ENCODE measurements at regions not wholly inside any gene's neighbourhood (a gene's known extent, or its start where the extent isn't known, plus 50 kb on each side); places are given as distances from the start of the nearest gene placed in this dataset.
A peak's percentile ranks its signal among the peaks of the same experiment; 100 is the strongest.
"Not testable (repeated sequence)": the region's sequence is repeated elsewhere in the genome, so short reads cannot be mapped to it uniquely, and the experiment has no call there.

DNA sequence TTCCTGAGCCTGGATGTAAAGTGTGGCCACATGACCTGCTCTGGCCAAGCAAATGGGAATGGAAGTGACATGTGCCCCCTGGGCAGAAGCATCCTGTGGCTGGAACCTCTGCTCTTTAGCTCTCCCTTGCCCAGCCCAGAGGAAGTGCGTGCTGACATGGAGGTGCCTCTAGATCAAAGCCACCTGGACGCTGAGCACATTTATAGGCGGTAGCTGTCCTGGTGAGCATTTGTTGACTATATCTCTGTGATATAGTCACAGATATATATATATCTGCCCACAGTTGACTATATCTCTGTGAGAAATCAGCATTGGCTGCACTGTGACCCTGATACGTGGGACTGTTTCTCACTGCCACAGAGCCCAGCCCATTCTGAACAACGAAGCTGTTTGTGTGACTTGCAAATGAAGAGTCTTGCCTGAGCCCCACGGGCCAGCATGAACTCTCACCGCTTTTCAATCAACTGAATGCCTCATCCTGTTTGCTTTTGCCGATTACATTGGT, 118.8 kb downstream of the C16orf95 start:
- DNase-seq = no peak

DNA sequence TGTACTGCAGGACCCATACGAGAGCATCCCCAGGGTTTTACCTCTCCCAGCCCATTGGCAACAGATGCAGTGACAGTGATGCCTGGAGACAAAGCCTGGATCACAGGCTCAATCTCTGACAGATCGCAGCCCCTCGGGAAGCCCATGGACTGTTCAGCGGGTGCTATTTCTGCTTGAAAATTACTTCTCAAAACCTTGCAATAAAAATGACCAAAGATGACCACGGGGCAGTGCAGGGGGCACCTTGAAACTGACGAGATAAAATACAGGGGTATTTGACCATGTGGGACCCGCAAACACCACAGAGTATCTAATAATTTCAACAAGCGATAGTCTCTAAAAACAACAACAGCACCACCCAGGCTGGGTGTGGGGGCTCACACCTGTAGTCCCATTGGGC, 118.3 kb downstream of the C16orf95 start:
- DNase-seq = no peak

DNA sequence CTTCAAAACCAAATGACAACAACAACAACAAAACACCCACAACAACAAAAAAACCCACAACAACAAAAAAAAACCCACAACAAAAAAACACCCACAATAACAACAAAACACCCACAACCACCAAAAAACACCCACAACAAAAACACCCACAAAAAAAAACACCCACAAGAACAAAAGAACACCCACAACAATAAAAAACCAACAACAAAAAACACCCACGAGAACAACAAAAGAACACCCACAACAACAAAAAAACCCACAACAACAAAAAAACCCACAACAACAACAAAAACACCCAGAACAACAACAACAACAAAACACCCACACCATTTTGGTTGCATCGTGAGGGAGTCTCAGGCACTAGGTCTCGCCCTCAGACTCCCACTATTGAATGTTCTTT, 117.8 kb downstream of the C16orf95 start:
- no peak for DNase-seq

DNA sequence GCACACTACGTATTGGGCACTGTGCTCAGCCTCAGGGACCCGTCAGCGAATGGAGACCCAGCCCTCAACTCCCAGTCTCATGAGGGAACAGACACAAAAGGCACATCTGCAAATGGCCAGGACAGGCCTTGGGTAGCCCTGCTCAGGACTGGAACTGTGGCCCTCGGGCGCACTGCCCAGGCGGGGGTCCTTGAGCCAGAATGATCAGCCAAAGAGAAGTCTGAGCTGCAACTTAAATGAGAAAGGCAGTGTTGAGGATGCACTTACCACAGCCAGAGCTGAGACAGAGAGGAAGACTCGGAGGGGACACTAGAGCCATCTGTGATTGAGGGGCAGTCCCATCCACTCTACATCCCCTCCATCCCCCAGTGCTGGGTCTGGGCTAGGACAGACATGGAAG, 117.3 kb downstream of the C16orf95 start:
- DNase-seq = no peak

DNA sequence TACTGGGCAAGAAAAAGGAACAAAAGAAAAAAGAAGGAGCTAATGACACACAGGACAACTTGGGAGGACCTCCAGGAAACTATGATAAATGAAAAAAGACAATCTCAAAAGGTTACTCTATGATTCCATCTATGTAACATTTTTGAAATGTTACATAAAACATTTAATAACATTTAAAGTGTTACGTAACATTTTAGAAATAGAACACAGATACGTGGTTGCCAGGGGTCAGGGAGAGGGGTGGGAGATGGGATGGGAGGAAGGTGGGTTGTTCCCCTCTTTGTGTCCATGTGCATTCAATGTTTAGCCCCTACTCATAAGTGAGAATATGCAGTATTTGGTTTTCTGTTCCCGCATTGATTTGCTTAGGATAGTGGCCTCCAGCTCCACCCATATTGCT, 116.6 kb downstream of the C16orf95 start:
- no peak for DNase-seq

DNA sequence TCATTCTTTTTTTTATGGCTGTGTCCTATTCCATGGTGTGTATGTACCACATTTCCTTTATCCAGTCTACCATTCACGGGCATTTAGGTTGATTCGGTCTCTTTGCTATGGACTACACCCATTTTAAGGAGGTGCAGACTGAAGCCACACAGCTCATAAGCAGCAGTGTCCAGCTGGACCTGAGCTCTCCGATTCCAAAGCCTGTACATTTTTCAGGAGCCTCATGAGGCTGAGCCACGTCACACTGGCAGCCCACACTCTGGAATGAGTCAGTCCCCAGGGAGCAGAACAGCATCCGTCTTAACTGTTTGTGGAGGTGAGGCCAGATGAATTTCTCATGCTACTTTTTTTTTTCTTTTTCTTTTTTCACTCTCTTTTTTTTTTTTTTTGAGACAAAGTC, 116.1 kb downstream of the C16orf95 start:
- no peak for DNase-seq

DNA sequence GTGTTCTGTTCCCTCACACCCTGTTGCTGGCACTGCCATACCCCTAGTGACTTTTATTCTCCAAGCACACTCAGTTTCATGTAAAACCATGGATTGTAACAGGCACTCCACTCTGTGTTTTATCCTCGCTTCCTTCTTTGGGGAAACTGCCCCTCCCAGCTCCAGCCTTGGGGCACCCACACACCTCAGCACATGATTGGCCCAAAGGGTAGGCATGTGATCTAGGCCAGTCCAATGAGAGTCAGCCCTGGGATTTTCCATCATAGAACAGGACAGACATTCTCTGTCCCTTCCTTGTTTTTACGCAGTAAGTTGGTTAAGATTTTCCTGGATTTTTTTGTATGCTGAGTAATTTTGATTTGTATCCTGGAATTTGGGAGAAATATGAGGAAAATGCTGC, 115.4 kb downstream of the C16orf95 start:
- DNase-seq = no peak

DNA sequence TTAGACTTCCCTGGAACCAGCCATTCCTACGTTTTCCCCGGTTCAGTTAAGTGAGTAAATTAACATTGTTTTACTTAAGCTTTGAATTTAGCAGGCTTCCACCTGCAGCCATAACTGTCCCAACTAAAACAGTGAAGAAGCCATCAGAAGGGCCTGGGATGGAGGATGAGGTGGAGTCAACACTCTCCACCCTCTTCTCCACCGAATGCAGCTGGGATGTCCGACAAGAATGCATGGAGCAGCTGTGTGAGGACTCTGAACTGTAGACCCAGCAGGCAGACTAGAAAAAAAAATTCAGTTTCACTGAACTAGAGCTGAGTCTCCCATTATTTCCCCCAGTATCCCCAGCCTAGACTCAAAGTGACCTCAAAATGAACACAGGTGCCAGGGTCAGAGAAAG, 114.8 kb downstream of the C16orf95 start:
- no peak for DNase-seq

DNA sequence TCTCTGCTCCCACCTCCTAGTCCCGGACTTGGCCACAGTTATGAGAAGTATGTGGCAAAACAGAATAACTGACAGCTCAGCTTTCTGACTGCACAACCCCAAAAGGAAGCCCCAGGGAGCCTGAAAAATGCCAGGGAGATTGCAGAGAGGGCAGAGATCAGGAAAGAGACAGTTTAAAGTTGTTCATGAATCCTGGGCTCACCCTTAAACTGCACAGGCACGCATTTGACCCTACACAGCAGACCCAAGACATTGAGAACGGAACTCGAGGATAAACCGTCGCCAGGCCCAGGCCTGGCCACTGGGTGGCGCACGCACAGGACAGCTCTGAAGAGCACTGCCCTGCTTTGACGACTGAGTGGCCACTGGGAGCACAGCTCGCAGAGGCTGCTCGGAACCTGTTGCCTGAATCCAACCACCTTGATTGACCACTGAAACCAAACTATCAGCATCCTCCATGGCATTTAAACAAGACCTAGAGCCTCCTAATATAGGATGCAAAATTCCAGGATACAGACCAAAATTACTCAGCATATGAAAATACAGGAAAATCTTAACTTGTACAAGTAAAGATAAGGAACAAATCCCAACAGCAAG, 114.0 kb downstream of the C16orf95 start:
- DNase-seq = peak; percentile 26

DNA sequence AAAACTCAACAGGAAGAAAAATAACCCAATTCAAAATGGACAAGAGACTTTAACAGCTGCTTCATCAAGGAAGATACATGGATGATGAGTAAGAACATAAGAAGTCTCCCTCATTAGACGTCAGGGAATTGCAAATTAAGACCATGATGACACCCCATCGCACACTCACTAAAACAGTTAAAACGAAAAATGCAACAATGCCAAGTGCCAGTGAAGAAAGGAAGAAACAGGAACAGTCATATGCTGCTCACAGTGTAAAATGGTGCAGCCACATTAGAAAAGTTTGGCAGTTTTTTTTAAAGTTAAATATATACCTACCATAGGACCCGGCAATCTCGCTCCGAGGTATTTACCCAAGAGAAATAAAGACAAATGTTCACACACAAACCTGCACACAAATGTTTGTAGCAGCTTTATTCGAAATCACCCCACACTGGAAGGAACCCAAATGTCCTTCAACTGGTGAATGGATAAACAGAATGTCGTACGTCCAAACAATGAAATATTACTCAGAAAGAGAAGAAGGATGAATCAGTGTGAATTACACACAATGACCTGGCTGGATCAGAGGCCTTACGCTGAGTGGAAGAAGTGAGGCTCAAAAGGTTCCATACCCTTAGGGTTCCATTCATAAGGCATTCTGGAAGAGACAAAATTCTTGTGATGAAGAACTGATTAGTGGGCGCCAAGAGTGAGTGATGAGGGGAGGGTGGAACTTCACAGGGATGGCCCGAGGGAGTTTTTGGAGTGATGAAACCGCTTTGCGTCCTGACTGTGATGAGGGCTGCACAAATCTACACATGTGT, 110.3 kb downstream of the C16orf95 start:
- no peak for DNase-seq

DNA sequence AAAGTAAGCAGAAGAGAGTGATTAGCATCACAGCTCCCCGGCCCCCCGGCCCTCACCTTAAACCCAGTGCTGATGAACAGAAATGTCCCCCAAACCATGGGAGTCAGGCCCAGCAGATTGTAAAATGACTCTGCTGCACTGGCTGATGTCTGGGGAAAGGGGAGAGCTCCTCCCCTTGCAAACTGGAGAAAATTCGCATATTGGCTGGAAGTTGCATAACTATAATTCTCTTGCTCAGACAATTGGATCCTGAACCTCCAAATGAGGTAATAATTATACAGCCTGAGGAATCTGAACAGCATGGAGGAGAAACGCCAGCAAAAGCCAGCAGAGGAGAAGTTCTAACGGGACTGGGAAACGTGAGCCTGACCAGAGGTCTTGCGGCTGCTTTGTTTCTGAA, 109.7 kb downstream of the C16orf95 start:
- DNase-seq = no peak

DNA sequence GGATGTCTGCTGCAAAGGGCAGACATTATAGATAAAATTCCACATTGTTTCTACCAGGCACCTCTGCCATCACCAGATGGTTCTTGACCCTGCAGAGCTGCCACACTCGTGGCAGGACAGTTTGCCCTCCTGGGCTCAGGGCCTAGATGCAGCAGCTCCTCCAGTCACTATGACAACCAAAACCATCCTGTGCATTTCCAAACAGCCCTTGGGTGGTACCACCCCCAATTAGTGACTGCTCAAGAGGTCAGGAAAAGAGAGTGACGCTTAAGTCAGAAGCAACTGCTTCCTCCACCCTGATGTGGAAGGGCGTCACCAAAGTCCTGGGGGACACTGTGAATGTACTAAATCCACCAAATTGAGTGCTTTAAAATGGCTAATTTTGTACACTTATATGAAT, 109.2 kb downstream of the C16orf95 start:
- DNase-seq = no peak

DNA sequence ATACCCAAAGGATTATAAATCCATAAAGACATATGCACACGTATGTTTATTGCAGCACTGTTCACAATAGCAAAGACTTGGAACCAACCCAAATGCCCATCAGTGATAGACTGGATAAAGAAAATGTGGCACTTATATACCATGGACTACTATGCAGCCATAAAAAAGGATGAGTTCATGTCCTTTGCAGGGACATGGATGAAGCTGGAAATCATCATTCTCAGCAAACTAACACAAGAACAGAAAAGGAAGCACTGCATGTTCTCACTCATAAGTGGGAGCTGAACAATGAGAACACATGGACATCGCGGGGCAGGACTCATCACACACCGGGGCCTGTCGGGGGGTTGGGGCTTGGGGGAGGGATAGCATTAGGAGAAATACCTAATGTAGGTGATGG, 108.2 kb downstream of the C16orf95 start:
- DNase-seq = not testable (repeated sequence)

DNA sequence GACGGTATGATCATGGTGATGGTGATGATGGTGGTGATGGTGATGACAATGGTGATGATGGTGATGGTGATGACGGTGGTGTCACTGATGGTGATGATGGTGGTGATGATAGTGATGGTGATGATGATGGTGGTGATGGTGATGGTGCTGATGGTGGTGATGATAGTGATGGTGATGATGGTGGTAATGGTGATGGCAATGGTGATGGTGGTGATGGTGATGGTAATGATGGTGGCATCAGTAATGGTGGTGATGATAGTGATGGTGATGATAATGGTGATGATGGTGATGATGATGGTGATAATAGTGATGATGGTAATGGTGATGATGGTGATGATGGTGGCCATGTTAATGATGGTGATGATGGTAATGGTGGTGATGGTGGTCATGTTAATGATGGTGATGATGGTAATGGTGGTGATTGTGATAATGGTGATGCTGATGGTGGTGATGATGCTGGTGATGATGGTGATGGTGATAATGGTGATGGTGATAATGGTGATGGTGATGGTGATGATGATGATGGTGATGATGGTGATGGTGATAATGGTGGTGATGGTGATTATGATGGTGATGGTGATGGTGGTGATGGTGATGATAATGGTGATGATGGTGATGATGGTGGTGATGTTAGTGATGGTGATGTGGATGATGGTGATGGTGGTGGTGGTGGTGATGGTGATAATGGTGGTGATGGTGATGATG, 107.2 kb downstream of the C16orf95 start:
- DNase-seq = no peak

DNA sequence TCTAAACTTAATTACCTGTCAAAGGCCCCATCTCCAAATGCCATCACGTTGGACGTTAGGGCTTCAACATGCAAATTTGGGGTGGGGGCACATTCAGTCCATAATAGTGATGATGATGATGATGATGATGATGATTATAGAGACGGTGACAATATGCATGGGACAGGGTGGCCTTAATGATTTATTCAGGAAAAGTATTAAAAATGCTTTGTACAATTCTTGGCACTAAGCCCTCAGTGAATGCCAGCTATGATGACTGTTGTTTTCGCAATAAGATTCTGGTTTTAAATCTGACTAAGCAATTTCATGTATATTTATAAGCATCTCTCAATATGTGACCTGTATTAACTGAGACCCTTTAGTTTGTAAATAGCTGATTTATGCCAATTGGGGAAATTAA, 106.3 kb downstream of the C16orf95 start:
- no peak for DNase-seq

DNA sequence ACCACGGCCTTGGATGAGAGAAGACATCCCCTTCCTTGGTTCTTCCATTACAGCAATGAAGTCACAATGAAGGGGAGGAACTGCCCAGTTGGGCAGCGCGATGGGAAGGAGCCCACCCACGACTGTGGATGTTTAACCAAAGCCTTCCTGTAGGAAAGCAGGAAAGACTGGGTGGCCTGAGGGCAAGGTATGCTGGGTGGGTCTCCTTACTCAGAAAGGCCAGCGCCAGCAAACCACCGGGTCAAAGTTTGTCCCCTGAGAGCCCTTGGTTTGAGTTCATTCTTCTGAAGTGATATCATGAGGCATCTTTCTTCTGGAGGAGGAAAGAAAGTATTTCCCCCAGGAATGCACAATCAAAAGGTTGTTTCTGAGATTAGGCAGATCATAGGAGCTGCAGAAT, 105.2 kb downstream of the C16orf95 start:
- DNase-seq = no peak

DNA sequence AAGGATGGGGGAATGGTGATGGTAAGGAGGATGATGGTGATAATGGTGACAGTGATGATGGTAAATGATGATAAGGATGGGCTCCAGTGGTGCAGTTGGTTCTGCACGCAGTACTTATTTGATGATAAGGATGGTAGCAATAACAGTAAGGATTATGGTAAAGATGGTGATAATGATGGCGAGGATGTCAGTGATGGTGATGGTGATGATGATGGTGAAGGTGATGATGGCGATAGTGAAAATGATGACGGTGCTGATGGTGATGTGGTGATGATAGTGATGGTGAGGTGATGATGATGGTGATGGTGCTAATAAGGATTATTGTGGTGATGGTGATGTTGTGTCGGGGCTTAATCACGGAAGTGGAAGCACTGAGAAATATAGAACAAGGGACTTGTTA, 103.7 kb downstream of the C16orf95 start:
- DNase-seq = no peak

DNA sequence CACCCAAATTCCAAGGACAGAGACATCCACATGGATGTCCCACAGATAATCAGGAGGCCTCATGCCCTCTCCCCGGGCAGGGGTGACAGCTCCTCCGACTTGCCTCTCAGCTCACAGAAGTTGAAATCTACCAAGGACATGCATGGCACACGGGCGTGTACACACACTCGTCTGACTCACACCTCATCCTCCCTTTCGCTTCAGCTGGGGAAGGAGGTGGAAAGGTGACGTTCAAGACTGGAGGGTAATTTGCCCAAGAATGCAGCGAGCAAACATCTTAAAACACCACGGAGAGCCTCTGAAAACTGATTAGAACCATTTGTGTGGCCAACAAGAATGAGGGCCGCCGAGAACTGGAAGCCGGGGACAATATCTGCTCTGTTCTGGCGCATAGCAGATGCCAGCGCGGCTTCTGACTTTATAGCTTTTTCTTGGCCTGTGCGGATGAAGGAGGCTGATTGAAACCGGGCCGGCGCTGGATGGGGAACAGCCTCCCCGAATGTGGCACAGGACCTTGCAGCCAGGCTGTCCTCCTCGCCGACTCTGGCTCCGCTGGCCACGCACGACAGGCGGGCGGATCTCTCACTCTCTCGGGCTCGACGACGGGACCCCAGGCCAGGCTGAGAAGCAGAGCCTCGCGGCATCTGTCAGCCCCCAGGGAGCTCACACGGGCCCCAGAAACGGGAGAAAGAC, 100.9 kb downstream of the C16orf95 start:
- DNase-seq = no peak

DNA sequence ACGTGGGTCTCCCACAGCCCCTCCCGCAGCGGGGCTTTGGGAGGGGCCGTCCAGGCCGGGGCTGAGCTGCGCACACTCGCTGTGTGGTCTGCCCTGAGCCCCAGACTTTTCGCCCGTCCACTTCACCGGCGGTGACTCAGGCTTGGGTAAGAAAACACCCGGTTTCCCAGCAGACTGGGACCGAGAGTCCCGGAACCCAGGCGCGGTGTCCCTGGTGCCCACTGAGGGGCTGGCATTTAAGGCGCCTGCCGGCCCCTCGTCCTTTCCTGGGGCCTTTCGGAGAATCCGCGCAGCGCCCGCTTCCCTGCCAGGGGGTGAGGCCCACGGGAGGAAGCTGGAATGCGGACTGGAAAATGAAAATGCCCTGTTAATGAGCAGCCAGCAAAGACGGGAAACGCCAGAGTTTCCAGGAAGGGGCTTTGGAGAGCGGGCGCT, 100.3 kb downstream of the C16orf95 start:
- no peak for DNase-seq

DNA sequence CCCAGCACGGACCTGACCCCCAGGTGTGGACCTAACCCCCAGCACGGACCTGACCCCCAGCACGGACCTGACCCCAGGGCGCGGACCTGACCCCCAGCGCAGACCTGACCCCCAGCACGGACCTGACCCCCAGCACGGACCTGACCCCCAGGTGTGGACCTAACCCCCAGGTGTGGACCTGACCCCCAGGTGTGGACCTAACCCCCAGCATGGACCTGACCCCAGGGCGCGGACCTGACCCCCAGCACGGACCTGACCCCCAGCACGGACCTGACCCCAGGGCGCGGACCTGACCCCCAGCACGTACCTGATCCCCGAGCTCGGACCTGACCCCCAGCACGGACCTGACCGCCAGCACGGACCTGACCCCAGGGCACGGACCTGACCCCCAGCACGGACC, 99.4 kb downstream of the C16orf95 start:
- not testable (repeated sequence) for DNase-seq

DNA sequence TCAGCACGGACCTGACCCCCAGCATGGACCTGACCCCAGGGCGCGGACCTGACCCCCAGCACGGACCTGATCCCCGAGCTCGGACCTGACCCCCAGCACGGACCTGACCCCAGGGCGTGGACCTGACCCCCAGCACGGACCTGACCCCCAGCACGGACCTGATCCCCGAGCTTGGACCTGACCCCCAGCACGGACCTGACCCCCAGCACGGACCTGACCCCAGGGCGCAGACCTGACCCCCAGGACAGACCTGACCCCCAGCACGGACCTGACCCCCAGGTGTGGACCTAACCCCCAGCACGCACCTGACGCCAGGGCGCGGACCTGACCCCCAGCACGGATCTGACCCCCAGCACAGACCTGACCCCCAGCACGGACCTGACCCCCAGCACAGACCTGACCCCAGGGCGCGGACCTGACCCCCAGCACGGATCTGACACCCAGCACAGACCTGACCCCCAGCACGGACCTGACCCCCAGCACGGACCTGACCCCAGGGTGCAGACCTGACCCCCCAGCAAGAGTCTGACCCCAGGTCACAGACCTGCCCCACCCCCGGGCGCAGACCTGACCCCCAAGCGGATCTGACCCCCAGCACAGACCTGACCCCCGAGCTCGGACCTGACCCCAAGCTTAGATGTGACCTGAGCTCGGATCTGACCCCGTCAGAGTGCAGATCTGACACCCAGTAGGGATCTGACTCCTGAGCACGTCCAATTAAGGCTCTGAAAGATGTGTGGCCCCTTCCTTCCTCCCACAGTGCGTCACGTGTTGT, 98.7 kb downstream of the C16orf95 start:
- DNase-seq = no peak

DNA sequence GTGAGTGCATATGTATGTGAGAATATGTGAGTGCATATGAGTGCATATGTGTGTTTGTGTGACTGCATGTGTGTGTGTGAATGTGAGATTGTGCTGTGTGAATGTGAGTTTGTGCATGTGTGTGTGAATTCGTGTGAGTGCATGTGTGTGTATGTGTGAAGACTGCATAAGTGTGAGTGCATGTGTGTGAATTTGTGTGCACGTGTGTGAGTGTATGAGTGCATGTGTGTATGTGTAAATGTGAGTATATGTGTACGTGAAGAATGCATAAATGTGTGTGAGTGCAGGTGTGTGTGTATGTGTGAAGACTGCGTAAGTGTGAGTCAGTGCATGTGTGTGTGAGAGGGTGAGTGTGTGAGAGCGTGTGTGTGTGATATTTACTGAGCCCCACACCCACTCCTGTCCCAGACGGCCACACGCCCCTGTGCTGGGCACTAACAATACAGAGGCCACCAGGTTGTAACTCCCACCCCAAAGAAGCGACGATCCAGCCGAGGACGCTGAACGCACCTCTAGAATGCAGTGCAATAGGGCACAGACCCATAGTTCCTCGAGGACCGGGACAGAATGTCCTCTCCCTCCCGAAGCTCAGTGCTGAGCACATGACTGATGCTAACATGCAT, 97.8 kb downstream of the C16orf95 start:
- no peak for DNase-seq

All from activated CD8-positive, alpha-beta memory T cell treated with anti-CD3 and anti-CD28 coated beads, Interleukin-2, amount 50 U/mL, for 4 hours (primary cell).